ENCODE measurements at regions not wholly inside any gene's neighbourhood (a gene's known extent, or its start where the extent isn't known, plus 50 kb on each side); places are given as distances from the start of the nearest gene placed in this dataset.

- no peak for DNase-seq
Measured at GRCh38 chr16:62913924-62914323, 877.7 kb upstream of the CDH8 start.

GRCh38 chr16:62913333-62913732 is 877.1 kb upstream of the CDH8 start:
- no peaks in the 10 kb centered on the region for H3K4me1 Mint-ChIP-seq
- peaks cover 14% of the 10 kb centered on the region for H3K9me3 Mint-ChIP-seq
- H3K27me3 Mint-ChIP-seq: no peaks in the 10 kb centered on the region
- no peak for DNase-seq
- H3K4me3 Mint-ChIP-seq: no peak overlapping the region
- ChIA-PET POLR2A (no interaction called here), CTCF (no interaction called here)
- no peak overlapping the region for H3K27ac Mint-ChIP-seq
- H3K36me3 Mint-ChIP-seq (ENCODE audit: low read depth): no peaks in the 10 kb centered on the region

More at GRCh38 chr16:62913924-62914323, 877.7 kb upstream of the CDH8 start:
- H3K4me1 Mint-ChIP-seq: no peaks in the 10 kb centered on the region
- no peak overlapping the region for H3K27ac Mint-ChIP-seq
- H3K27me3 Mint-ChIP-seq: no peaks in the 10 kb centered on the region
- ChIA-PET POLR2A (no interaction called here), CTCF (no interaction called here)
- no peaks in the 10 kb centered on the region for H3K36me3 Mint-ChIP-seq (ENCODE audit: low read depth)
- H3K4me3 Mint-ChIP-seq: no peak overlapping the region
- peaks cover 18% of the 10 kb centered on the region for H3K9me3 Mint-ChIP-seq

- no peaks in the 10 kb centered on the region for H3K27me3 Mint-ChIP-seq
- H3K36me3 Mint-ChIP-seq (ENCODE audit: low read depth): no peaks in the 10 kb centered on the region
- peaks cover 20% of the 10 kb centered on the region for H3K9me3 Mint-ChIP-seq
- no peak overlapping the region for H3K4me3 Mint-ChIP-seq
- no peak for DNase-seq
- POLR2A ChIA-PET: no interaction called here
- no peaks in the 10 kb centered on the region for H3K4me1 Mint-ChIP-seq
- CTCF ChIA-PET: no interaction called here
- H3K27ac Mint-ChIP-seq: no peak overlapping the region
Measured at GRCh38 chr16:62909597-62909996, 873.4 kb upstream of the CDH8 start.

GRCh38 chr16:62907562-62907961 is 871.3 kb upstream of the CDH8 start:
- Mint-ChIP-seq H3K9me3 (peaks cover 20% of the 10 kb centered on the region), H3K27ac (no peak overlapping the region), H3K27me3 (no peaks in the 10 kb centered on the region)

GRCh38 chr16:62903961-62904502 is 867.8 kb upstream of the CDH8 start:
- CTCF ChIA-PET: no interaction called here
- no peak overlapping the region for H3K4me3 Mint-ChIP-seq
- POLR2A ChIA-PET: no interaction called here
- DNase-seq: no peak
- no peaks in the 10 kb centered on the region for H3K4me1 Mint-ChIP-seq
- no peak overlapping the region for H3K27ac Mint-ChIP-seq
- no peaks in the 10 kb centered on the region for H3K36me3 Mint-ChIP-seq (ENCODE audit: low read depth)
- H3K27me3 Mint-ChIP-seq: no peaks in the 10 kb centered on the region
- peaks cover 19% of the 10 kb centered on the region for H3K9me3 Mint-ChIP-seq

More at GRCh38 chr16:62907562-62907961, 871.3 kb upstream of the CDH8 start:
- Mint-ChIP-seq H3K4me1 (no peaks in the 10 kb centered on the region), H3K36me3 (ENCODE audit: low read depth) (no peaks in the 10 kb centered on the region), H3K4me3 (no peak overlapping the region)
- CTCF ChIA-PET: no interaction called here
- DNase-seq: no peak
- POLR2A ChIA-PET: no interaction called here

GRCh38 chr16:62899737-62900136 is 863.5 kb upstream of the CDH8 start:
- ChIA-PET POLR2A (no interaction called here), CTCF (no interaction called here)
- peaks cover 19% of the 10 kb centered on the region for H3K9me3 Mint-ChIP-seq
- H3K27ac Mint-ChIP-seq: no peak overlapping the region
- H3K4me3 Mint-ChIP-seq: no peak overlapping the region
- H3K36me3 Mint-ChIP-seq (ENCODE audit: low read depth): no peaks in the 10 kb centered on the region
- DNase-seq: no peak
- no peaks in the 10 kb centered on the region for H3K27me3 Mint-ChIP-seq
- no peaks in the 10 kb centered on the region for H3K4me1 Mint-ChIP-seq

- Mint-ChIP-seq H3K27ac (no peak overlapping the region), H3K9me3 (peaks cover 5% of the 10 kb centered on the region), H3K4me3 (no peak overlapping the region), H3K4me1 (no peaks in the 10 kb centered on the region), H3K36me3 (ENCODE audit: low read depth) (no peaks in the 10 kb centered on the region), H3K27me3 (no peaks in the 10 kb centered on the region)
- ChIA-PET CTCF (no interaction called here), POLR2A (no interaction called here)
- DNase-seq: no peak
Measured at GRCh38 chr16:62889097-62889496, 852.9 kb upstream of the CDH8 start.

- H3K27ac Mint-ChIP-seq: no peak overlapping the region
- peaks cover 9% of the 10 kb centered on the region for H3K9me3 Mint-ChIP-seq
- no peaks in the 10 kb centered on the region for H3K4me1 Mint-ChIP-seq
- DNase-seq: no peak
- H3K4me3 Mint-ChIP-seq: no peak overlapping the region
- ChIA-PET POLR2A (no interaction called here), CTCF (no interaction called here)
- H3K36me3 Mint-ChIP-seq (ENCODE audit: low read depth): no peaks in the 10 kb centered on the region
- no peaks in the 10 kb centered on the region for H3K27me3 Mint-ChIP-seq
Measured at GRCh38 chr16:62883509-62883908, 847.3 kb upstream of the CDH8 start.

GRCh38 chr16:62882552-62883221 is 846.4 kb upstream of the CDH8 start:
- ChIA-PET POLR2A (no interaction called here), CTCF (no interaction called here)
- Mint-ChIP-seq H3K4me1 (no peaks in the 10 kb centered on the region), H3K36me3 (ENCODE audit: low read depth) (no peaks in the 10 kb centered on the region), H3K4me3 (no peak overlapping the region), H3K9me3 (peaks cover 9% of the 10 kb centered on the region), H3K27me3 (no peaks in the 10 kb centered on the region), H3K27ac (no peak overlapping the region)
- no peak for DNase-seq

GRCh38 chr16:62876133-62876532 is 839.9 kb upstream of the CDH8 start:
- Mint-ChIP-seq H3K27me3 (no peaks in the 10 kb centered on the region), H3K27ac (no peak overlapping the region), H3K4me3 (no peak overlapping the region), H3K4me1 (no peaks in the 10 kb centered on the region), H3K36me3 (ENCODE audit: low read depth) (no peaks in the 10 kb centered on the region), H3K9me3 (peaks cover 4% of the 10 kb centered on the region)
- POLR2A ChIA-PET: no interaction called here
- CTCF ChIA-PET: no interaction called here
- no peak for DNase-seq

- H3K9me3 Mint-ChIP-seq: peaks cover 3% of the 10 kb centered on the region
- ChIA-PET CTCF (no interaction called here), POLR2A (no interaction called here)
- H3K36me3 Mint-ChIP-seq (ENCODE audit: low read depth): no peaks in the 10 kb centered on the region
- no peaks in the 10 kb centered on the region for H3K4me1 Mint-ChIP-seq
- no peak overlapping the region for H3K27ac Mint-ChIP-seq
- H3K27me3 Mint-ChIP-seq: no peaks in the 10 kb centered on the region
- H3K4me3 Mint-ChIP-seq: no peak overlapping the region
- no peak for DNase-seq
Measured at GRCh38 chr16:62872339-62872738, 836.1 kb upstream of the CDH8 start.

GRCh38 chr16:62870554-62870953 is 834.3 kb upstream of the CDH8 start:
- POLR2A ChIA-PET: no interaction called here
- Mint-ChIP-seq H3K27me3 (no peaks in the 10 kb centered on the region), H3K27ac (no peak overlapping the region), H3K4me1 (no peaks in the 10 kb centered on the region), H3K36me3 (ENCODE audit: low read depth) (no peaks in the 10 kb centered on the region), H3K4me3 (no peak overlapping the region), H3K9me3 (peaks cover 2% of the 10 kb centered on the region)
- CTCF ChIA-PET: no interaction called here
- no peak for DNase-seq

GRCh38 chr16:62869837-62870236 is 833.6 kb upstream of the CDH8 start:
- CTCF ChIA-PET: no interaction called here
- POLR2A ChIA-PET: no interaction called here
- Mint-ChIP-seq H3K27me3 (no peaks in the 10 kb centered on the region), H3K4me3 (no peak overlapping the region), H3K4me1 (no peaks in the 10 kb centered on the region), H3K36me3 (ENCODE audit: low read depth) (no peaks in the 10 kb centered on the region), H3K9me3 (peaks cover 3% of the 10 kb centered on the region), H3K27ac (no peak overlapping the region)
- DNase-seq: no peak

GRCh38 chr16:62863139-62863538 is 826.9 kb upstream of the CDH8 start:
- Mint-ChIP-seq H3K36me3 (ENCODE audit: low read depth) (no peaks in the 10 kb centered on the region), H3K9me3 (peaks cover 21% of the 10 kb centered on the region), H3K27me3 (no peaks in the 10 kb centered on the region), H3K4me1 (no peaks in the 10 kb centered on the region), H3K27ac (no peak overlapping the region), H3K4me3 (no peak overlapping the region)
- ChIA-PET CTCF (no interaction called here), POLR2A (no interaction called here)
- DNase-seq: no peak
